Breast epithelium (tissue), 3 donors: ENCODE measurements at regions not wholly inside any gene's neighbourhood (a gene's known extent, or its start where the extent isn't known, plus 50 kb on each side); places are given as distances from the start of the nearest gene placed in this dataset.

Experiments used
- POLR2A ChIP-seq: fragments of 450-650 bp; IDR thresholded peaks from one replicate; pipeline ENCODE4 v1.6.1; 2016; ENCODE audit warnings: antibody characterized with exemption, mild to moderate bottlenecking, moderate library complexity
- TF ChIP-seq, protein P1 (sequence below), 3 donors: fragments of 450-650 bp; IDR thresholded peaks; one replicate each; pipeline ENCODE4 v1.5.1; 2016 to 2017; ENCODE audit warnings: antibody characterized with exemption in 3 of 3, mild to moderate bottlenecking in 3 of 3, moderate library complexity in 3 of 3

DNA sequence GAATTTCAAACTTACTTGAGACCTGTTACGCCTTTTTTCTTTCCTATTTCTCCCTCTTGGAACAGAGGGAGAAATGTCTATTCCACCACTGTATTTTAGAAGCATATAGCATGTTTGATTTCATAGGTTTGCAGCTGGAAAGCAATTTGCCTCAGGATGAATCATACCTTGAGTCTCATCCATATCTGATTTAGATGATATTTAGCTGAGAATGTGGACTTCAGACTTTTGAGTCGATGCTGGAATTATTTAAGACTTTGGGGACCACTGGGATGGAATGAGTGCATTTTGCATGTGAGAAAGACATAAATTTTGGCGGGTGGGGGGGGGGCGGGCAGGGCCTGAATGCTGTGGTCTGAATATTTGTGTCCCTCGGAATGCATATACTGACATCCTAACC lies 67.3 kb upstream of the FOXN2 start:
- TF ChIP-seq, protein P1, sequence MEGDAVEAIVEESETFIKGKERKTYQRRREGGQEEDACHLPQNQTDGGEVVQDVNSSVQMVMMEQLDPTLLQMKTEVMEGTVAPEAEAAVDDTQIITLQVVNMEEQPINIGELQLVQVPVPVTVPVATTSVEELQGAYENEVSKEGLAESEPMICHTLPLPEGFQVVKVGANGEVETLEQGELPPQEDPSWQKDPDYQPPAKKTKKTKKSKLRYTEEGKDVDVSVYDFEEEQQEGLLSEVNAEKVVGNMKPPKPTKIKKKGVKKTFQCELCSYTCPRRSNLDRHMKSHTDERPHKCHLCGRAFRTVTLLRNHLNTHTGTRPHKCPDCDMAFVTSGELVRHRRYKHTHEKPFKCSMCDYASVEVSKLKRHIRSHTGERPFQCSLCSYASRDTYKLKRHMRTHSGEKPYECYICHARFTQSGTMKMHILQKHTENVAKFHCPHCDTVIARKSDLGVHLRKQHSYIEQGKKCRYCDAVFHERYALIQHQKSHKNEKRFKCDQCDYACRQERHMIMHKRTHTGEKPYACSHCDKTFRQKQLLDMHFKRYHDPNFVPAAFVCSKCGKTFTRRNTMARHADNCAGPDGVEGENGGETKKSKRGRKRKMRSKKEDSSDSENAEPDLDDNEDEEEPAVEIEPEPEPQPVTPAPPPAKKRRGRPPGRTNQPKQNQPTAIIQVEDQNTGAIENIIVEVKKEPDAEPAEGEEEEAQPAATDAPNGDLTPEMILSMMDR (IDR thresholded peaks at IDR 0.05), result no peak
- no peak for TF ChIP-seq POLR2A
